ENCODE measurements at regions not wholly inside any gene's neighbourhood (a gene's known extent, or its start where the extent isn't known, plus 50 kb on each side); places are given as distances from the start of the nearest gene placed in this dataset.

DNA sequence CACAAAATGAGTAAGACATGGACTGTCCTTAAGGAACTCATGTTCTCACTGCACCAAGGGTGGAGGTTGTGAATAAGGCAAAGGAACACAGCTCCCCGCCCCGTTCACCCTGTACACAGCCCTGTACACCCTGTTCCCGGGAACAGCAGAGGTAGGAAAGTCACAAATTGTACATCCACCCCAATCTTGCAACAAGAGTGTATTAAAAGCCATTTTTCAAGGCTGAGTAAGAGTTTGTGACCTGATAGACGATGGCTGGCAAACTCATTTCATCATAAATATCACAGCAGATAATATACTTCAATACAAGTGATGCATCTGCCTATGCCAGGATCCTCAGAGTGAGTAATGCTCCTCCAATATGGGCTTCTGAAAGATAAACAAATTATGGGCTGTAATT is 52.5 kb upstream of the CAMK1G start:
- Mint-ChIP-seq H3K4me1 (ENCODE audit: low read depth) (no peaks in the 10 kb centered on the region), H3K4me3 (no peak overlapping the region), H3K27ac (no peak overlapping the region), H3K36me3 (ENCODE audit: low read depth) (no peaks in the 10 kb centered on the region), H3K9me3 (no peaks in the 10 kb centered on the region), H3K27me3 (peaks cover 69% of the 10 kb centered on the region)
- Histone ChIP-seq H3K27me3 (ENCODE audit: control insufficient read depth in 1 of 2, insufficient read depth in 2 of 2, low read length in 2 of 2) (peaks cover 0 to 9% of the 10 kb centered on the region in 2 experiments), H3K9me3 (ENCODE audit: control insufficient read depth in 1 of 2, insufficient read depth in 1 of 2, low read length in 2 of 2) (no peaks in the 10 kb centered on the region), H3K4me1 (ENCODE audit: insufficient read depth, low read length) (no peaks in the 10 kb centered on the region), H3K4me3 (ENCODE audit: low read length) (no peak overlapping the region), H3K36me3 (ENCODE audit: insufficient read depth, low read length) (no peaks in the 10 kb centered on the region), H3K27ac (ENCODE audit: low read depth in 1 of 2, low read length in 2 of 2) (no peak overlapping the region)
- ChIA-PET CTCF (no interaction called here), POLR2A (no interaction called here)
- no peak for ATAC-seq (ENCODE audit: poor library complexity)
- intact Hi-C loops (cut with DNase I, micrococcal nuclease) = no loop called here
- TF ChIP-seq, protein P1, sequence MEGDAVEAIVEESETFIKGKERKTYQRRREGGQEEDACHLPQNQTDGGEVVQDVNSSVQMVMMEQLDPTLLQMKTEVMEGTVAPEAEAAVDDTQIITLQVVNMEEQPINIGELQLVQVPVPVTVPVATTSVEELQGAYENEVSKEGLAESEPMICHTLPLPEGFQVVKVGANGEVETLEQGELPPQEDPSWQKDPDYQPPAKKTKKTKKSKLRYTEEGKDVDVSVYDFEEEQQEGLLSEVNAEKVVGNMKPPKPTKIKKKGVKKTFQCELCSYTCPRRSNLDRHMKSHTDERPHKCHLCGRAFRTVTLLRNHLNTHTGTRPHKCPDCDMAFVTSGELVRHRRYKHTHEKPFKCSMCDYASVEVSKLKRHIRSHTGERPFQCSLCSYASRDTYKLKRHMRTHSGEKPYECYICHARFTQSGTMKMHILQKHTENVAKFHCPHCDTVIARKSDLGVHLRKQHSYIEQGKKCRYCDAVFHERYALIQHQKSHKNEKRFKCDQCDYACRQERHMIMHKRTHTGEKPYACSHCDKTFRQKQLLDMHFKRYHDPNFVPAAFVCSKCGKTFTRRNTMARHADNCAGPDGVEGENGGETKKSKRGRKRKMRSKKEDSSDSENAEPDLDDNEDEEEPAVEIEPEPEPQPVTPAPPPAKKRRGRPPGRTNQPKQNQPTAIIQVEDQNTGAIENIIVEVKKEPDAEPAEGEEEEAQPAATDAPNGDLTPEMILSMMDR (IDR thresholded peaks at IDR 0.05) = no peak
- no peak for DNase-seq

DNA sequence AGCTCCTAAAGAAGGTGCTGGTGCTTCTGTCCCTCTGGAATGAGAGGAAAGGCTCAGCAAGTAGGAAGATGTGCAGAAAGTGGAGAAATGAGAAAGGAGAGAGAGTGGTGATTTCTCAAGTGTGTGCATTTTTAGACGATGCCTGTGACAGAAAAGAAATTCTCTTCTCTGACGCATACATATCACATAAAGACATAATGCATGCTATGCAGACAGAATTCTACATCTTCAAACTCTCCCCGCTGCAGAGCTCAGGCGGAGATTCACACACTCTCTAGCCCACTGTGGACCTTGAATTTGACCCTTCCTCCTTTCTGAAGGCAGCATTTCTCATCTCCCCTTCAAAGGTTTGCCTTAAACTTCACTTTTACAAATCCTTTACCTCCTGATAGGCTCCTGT is 52.0 kb upstream of the CAMK1G start:
- Mint-ChIP-seq H3K27ac (no peak overlapping the region), H3K4me1 (ENCODE audit: low read depth) (no peaks in the 10 kb centered on the region), H3K9me3 (no peaks in the 10 kb centered on the region), H3K36me3 (ENCODE audit: low read depth) (no peaks in the 10 kb centered on the region), H3K27me3 (peaks cover 71% of the 10 kb centered on the region), H3K4me3 (no peak overlapping the region)
- ATAC-seq (ENCODE audit: poor library complexity) (no peak), DNase-seq (no peak)
- no peak overlapping the region for H3K27ac ChIP-seq (ENCODE audit: low read depth in 1 of 2, low read length in 2 of 2)
- H3K9me3 ChIP-seq (ENCODE audit: control insufficient read depth in 1 of 2, insufficient read depth in 1 of 2, low read length in 2 of 2) = no peaks in the 10 kb centered on the region
- no peak overlapping the region for H3K4me3 ChIP-seq (ENCODE audit: low read length)
- intact Hi-C loops (cut with DNase I, micrococcal nuclease) = no loop called here
- peaks cover 0 to 9% of the 10 kb centered on the region in 2 experiments for H3K27me3 ChIP-seq (ENCODE audit: control insufficient read depth in 1 of 2, insufficient read depth in 2 of 2, low read length in 2 of 2)
- no peaks in the 10 kb centered on the region for H3K4me1 ChIP-seq (ENCODE audit: insufficient read depth, low read length)
- ChIA-PET CTCF (no interaction called here), POLR2A (no interaction called here)
- H3K36me3 ChIP-seq (ENCODE audit: insufficient read depth, low read length) = no peaks in the 10 kb centered on the region
- TF ChIP-seq, protein P1 (IDR thresholded peaks at IDR 0.05) = no peak

Small RNA genes in the stretch of these regions (microRNA-seq; reads per million reads assigned to microRNA genes)
- gene MIR205 (ENCODE audit: borderline microRNAs expressed, borderline replicate concordance) = 5.7 reads per million, percentile 29 among the genes with 10 or more reads in this experiment
